HG03439 (cell line): ENCODE measurements at regions not wholly inside any gene's neighbourhood (a gene's known extent, or its start where the extent isn't known, plus 50 kb on each side); places are given as distances from the start of the nearest gene placed in this dataset.

Experiments
- ATAC-seq: cut with Tn5 transposase; IDR thresholded peaks from one replicate; pipeline ENCODE4 v1.9.1; 2021; ENCODE audit warnings: mild to moderate bottlenecking, moderate library complexity; ENCODE audit not compliant: unreplicated experiment

DNA sequence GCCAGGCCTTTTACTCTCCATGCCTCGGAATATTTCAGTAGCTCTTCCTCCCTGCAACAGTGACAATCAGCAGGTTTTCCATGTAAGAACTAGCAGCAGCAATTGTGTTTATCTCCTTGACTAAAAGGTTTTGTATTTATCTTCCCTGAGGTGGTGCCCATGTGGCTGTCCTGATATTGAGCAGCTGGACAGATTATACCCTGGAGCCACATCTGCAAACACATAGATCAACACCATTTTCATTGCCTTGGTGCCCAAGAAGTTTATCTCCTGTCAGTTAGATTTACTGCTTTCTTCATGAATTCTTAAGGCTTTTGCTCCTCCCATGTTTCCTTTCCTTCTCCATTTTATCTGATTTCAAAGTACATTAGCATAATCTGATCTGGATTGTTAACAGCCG lies 378.4 kb downstream of the SPATA31D1 start:
- no peak for ATAC-seq

DNA sequence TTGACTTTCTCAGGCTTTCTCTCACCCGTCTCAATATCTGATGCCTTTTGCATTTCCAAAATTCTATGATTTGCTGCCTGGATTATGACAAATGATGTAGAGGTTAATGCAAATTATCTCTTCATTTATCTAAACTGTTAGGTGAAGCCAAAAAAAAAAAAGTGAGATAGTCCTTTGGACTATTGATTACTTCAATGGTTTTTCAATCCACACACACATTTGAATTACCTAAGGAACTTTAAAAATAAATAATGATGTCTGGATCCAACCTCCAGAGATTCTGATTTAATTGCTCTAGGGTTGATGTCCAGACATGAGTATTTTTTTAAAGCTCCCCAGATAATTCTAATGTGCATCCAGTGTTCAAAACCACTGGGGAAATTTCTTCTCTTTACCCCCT lies 379.4 kb downstream of the SPATA31D1 start:
- no peak for ATAC-seq

DNA sequence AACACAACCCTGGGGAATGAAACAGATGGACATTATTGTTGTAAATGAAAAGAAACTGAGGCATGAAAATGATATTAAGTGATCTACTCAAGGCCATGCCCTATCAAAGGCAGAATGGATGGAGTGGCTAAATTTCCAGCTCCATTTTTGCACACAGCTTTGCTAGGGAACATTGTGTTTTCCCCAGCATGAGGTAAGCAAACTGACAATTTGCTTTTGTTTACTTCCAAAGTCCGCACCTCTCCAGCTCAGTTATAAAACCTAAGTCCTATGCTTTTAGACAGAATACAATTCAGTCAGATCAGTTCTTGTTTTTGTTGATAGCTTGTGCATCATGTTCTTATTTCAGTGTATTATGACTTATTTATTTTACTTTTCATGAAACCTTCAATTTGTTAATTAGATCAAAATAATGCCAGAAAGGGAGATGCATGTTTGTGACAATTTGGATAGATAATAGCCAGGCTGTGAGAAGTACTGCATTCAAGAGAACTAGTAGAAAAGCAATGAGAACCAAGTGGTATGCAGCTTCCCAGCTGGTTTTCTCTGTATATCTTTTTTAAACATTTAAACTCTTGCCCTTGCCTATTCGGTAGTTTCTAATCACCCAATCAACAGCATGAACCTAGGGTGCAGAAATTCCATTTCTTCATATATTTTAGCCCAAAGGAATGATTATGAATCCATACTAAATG lies 380.8 kb downstream of the SPATA31D1 start:
- ATAC-seq = no peak

DNA sequence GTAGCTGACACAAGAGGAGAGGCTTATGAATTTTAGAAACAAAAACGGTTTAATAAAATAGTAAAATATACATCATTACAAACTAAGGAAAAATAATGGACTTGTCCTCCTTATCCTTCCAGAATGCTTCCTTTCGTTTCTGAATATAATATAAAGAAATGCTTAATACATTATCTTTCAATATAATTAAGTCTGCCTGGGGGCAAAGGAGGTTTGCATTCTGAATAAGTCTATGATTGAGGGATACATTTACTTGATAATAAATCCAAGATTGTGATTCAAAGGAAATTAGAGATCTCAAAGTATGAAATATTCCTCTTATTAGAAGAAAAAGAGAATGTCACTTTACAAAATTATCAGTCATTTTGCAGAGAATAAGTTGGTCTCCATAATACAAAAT lies 386.5 kb downstream of the SPATA31D1 start:
- no peak for ATAC-seq

DNA sequence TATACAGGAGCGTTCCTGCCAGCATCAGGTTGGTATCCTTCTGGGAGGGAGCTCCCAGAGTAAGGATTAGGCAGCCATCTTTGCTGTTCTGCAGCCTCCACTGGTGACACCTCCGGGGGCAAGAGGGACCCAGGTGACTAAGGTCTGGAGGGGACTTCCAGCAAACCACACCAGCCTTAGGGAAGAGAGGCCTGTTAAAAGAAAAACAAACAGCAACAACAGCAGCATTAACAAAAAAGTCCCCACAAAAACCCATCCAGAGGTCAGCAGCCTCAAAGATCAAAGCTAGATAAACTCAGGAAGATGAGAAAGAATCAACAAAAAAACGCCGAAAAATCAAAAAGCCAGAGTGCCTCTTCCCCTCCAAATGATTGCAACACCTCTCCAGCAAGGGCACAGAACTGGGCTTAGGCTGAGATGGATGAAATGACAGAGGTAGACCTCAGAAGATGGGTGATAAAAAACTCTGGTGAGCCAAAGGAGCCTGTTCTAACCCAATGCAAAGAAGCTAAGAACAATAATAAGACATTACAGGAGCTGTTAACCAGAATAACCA lies 388.2 kb downstream of the SPATA31D1 start:
- ATAC-seq = no peak

DNA sequence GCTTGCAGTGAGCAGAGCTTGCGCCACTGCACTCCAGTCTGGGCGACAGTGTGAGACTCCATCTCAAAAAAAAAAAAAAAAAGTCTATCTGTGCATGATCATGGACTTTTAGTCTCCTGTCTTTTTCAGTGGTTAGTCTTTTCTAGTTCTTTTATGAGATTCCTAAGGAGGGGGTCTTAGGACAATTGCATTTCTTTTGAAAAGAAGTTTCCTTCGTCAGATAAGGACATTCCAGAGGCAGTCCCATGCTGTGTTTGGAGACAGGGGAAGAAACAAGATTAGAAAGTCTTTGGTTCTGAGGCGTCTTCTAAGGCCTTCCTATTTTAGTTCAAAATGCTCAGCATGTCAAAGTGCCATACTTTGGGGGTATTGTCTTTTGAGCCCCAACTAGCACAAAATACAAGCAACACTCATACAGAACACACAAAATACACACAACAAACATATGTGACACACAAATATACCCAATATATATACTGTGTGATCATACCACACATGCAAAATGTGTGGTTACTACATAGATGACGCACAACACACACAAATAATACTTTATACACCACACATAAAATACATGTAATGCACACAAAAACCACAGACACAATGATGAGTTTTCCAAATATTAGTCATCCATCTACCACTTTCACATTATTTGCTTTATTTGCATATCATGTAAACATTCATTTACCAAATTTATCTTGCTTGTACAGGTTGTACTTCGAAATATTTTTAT lies 394.5 kb downstream of the SPATA31D1 start:
- ATAC-seq = no peak

DNA sequence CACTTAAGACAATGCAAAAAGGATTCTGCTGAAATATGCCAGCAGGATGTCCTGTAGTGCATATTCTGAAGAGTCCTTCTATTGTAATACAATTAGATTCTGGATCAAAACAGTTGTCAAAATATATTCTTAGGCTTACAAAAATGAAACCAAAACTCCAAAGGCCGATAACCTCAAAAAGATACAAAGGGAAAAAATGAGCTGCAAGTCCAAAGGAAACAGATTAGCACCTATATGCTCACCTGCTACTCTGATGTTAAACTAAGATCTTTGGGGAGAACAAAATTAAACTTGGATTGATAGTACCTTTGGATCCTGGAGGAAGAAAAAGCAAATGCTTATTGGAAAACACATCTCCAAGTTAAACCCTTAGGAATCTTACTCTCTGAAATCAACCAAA lies 397.1 kb downstream of the SPATA31D1 start:
- ATAC-seq = no peak

DNA sequence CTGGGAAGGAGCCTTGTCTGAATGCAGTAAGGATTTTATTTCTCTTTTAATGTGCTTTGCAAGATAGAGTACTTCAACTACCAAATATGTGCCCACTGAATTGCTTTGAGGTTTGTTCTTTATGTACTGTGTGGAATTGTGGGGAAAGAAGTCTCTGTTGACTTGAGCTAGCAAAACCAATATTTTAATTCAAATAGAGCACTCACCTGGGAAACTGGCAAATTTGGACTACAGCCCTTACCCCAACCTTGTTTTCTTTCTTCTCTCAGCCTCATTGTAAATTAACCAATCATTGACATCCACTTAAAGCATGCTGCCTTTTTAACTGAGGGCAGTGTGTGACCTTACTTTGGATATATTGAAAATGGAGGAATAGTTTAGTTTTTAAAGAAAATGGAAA lies 409.0 kb downstream of the SPATA31D1 start:
- no peak for ATAC-seq

DNA sequence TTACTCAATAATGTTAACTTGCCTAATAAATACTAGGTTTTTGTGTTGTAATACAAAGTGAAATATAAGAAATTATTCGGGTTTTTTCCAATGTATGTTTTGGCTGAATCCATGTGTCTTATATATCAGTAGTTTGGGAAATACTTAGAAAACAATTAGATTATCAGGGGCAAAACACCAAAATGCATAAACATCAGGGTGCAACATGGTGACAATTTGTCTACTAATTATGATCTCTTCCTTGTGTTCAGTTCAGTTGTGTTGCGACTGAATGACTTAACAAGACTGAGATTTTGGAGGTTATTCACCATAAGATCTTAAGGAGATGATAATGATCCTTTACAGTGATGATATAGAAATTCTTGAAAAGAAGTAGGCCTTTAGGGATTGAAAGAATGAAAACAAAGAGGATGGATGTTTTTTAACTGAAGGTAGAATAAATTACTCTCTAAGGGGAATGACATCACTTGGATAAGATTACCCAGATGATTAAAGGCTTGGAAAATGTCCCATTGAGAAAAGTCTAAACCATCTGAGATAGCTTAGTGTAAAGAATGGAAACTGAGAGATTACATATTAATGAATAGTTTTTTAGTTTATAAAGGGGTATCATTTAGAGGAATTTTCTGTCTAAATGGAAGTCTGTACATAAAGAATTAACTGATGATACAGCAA lies 415.8 kb downstream of the SPATA31D1 start:
- ATAC-seq = no peak

DNA sequence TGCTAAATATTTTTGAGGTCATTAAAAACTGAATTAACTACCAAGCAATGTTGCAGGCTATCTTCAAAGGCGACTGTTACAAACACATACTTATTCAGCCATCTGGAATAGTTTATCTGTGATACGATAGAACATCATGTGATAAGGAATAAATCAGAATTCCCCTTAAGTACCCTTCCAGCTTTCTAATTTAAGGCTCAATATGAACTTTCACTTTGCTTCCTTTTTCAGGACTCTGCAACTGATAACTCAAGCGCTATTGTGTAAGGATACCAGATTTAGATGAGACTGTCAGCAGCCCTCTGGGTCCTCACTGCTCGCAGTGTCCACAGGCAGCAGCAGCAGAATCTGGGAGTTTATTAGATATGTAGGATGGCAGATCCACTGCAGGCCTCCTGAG lies 416.3 kb downstream of the SPATA31D1 start:
- no peak for ATAC-seq

DNA sequence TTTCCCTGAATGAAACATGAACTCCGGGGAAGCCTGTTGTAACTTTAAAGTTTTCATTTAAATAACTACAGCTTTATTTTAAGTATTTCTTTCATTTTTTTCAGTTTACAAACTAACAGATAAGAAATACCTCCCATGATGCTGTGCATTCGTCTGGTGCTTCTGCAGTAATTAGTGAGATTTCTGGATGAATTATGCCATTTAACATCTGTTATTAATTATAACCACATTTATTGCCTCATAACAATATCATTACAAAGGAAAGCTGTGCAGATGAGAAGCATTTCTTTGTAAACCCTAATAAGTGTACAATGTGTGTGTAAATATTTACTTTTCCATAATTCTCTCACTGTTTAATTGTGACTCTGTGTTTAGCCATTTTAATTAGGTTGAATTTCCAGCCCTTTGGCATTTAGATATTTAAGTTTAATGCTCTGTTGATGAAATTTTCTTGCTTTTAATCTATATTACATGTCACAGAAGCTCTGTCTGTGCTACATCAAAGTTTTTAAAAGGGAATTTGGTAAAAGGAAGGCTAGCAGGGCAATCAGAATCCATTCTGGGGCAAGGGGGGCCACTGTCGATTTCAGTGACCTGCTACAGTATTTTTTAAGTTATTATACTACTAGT lies 418.0 kb downstream of the SPATA31D1 start:
- ATAC-seq = no peak

DNA sequence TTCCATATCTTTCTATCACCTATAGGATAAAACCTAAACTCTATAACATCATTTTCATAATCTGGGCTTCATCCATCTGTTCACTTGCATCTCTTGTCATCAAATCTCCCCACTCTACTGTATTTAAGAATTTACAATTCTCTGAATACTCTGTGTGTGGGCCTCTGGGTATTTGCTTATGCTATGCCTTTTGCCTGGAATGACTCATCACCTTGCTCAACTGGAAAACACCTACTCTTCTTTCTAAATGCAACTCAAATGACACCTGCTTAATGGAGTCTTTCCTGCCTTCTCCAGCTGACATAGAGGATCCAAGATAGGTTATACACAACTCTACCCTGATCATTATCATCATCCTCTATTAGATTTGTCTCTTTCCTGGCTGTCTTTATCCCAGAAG lies 421.7 kb downstream of the SPATA31D1 start:
- ATAC-seq = peak; percentile 89

DNA sequence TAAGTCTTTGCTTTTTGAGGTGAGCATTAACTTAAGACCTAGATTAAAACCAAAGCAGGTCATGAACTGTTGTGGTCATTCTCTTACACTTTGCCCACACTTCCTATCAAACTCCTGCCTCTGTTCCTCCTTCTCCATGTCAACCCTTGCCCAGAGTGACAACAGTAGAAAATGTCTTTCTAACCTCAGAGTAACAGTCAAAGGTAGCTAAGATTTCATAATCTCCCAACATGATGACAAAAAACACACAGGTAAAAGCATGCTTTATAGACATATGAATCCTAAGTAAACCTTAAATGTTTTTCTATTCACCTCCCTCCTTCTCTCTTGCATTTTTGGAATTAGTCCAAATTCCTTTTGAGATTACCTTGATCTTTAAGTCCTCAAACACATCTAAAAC lies 422.3 kb downstream of the SPATA31D1 start:
- no peak for ATAC-seq

DNA sequence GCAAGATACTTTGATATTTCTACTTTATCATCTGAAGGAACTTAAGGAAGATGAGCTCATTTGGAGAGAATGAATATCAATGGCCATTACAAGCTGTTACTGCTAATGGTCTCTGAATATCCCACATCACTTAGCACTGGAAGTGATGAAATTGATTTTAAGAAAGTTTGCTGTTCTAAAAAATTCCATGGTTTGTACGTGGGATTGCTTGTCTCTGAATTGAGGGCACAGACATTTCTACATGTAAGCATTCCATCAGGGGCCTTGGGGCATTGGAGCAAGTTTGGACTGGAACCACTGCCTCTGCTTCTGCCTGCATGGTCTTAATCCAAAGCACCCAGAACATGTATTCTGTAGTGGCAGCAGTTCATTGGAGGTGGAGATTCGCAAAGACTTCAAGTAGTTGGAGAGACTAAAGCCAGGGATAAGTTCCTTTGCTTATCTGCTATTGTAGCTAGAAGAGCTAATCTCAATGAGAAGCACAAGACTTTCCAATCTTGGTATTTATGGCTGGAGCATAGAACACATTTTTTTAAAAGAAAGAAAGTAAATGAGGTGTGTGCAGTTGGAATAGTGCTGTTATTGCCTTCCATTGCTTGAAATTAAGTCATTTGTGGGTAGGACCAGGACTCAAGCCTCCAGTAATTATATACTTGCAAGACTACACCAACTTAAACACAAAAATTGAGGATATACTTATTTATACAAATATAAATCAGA lies 424.2 kb downstream of the SPATA31D1 start:
- ATAC-seq = no peak

DNA sequence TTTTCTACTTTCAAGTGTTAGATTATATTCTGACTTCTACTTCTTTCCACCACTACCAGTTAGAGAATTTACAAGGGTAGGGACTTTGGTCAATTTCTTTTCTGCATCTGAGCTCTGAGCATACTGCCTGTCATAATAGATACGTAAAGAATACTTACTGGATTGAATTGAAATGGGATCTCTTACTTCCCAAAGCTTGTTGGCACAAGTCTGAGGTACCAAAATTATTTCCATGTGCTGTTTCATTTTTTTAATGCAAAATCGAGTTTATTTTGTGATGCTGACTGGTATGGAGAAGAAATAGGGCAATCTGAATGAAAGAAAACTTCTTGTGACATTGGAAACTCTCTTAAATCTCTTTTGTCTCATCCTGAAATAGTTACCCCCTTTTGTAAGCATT lies 428.9 kb downstream of the SPATA31D1 start:
- ATAC-seq = no peak

DNA sequence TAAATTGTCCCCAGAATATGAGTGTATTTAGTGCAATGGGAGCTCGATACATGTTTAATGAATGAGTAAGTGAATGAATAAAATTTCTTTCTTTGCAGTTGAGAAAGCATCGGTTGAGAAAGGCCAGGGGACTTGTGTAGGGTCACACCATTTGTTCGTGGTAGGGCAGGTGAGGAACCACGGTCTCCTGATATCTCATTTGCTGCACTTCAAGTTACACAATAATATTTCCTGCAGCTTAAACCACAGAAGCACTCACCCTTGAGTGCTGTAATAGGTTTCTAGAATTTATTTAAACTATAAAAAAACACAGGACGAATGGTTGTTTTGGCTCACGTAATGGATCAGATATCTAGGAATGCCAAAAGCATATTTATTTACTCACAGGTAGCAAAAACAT lies 429.8 kb downstream of the SPATA31D1 start:
- ATAC-seq = no peak

DNA sequence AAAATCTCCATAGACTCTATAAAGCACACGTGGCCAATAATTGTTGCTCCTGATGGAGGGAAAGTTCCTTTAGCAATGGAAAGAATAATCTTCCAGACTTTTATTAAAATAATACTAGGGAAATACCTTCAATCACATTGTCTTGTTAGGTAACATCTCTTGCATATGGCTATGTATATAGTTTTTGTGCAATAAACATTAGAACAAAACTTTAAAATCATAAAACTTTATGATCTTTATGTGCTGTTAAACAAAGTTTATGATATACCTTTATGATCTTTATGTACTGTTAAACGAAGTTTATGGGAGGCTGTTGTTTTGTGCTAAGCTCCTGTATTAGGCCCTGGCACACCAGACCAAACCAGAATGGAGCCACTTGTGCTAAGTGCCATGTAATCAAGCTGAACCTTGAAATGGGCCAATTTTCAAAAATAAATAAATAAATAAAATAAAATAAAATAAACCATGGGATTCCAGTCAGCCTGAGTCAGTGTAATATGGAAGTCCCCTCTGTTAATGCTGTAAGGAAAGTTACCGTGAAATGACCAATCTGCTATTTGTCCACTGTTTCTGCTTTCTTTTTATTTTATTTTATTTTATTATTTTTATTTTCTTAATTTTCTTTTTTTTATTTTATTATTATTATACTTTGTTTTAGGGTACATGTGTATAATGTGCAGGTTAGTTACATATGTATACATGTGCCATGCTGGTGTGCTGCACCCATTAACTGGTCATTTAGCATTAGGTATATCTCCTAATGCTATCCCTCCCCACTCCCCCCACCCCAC lies 431.3 kb downstream of the SPATA31D1 start:
- no peak for ATAC-seq

DNA sequence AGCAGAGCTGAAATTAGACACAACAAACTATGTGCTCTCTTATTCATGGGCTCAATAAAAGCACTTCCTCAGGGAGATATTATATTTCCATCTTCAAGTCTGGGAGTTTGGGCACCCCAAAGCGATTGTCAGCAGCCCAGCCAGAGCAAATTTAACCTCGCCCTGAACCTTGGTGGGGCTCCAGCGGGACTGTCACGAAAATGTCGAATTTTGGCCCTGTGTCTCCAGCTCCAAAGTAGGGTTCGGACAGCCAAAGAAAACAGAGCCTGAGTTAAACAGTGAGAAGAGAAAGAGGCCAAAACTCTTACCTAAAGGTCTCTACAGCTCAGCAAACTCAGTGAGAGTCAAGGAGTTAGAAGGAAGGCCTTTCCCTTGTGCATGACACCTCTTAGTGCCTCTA lies 432.9 kb downstream of the SPATA31D1 start:
- ATAC-seq = no peak

DNA sequence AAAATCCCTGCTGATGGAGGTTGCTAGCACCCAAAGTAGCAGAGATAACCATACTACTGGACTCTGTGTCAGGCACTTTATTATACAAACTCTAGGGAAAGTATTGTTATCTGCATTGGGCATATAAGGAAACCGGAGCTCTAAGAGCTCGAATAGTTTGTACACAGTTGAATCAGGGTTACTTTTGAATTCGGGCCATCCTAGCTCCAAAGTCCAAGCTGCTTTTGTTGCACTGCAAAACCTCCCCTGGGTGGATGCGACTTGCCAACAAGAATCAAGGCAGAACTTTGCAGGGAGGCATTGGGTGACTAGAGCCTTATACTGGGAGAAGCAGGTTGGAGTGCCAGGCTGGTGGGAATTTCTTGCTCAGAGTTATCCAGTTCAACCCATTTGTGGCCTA lies 435.1 kb downstream of the SPATA31D1 start:
- ATAC-seq = no peak

DNA sequence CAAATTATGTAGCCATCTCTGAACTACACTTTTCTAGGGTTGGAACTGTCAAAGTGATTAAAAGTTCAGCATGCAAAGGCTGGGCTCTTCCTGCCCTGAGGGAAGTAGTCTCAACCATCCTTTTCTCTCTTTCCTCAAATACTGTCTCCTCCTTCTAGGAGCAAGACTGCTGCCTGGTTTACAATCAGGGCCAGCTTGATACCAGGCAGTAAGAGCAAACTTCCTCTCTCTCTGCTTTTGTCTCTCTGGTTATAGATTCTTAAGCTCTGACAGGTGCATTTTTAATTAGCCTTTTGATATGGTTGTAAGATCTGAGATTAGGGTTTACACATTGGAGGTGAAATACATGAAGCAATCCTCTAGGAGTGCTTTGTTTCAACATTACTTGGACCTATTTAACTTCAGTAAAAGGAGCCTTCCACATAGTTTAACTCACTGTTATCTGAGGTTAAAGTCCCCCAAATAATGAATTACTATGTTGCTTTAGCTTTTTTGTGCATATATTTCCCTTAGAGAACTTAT lies 436.1 kb downstream of the SPATA31D1 start:
- ATAC-seq = no peak
